ENCODE measurements at regions not wholly inside any gene's neighbourhood (a gene's known extent, or its start where the extent isn't known, plus 50 kb on each side); places are given as distances from the start of the nearest gene placed in this dataset.

DNA sequence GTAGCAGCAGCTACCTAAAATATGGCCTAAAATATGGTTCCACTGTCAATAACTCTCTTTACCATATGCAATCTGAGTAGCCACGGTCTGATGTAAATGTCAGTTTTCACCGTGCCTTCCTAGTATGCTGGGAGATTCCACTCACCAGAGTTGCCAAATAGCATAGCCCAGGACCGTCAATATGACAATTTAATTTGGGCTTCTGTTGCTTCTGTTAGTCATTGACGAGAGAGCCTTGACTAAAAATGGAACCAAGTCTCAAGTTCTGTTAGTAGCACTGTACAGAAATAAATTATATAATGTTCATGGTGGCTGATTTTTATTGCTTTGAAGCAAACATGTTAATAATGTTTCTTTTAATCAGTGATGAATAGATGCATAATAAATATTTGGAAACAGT, 348.4 kb downstream of the BCAT1 start:
- DNase-seq, result no peak

DNA sequence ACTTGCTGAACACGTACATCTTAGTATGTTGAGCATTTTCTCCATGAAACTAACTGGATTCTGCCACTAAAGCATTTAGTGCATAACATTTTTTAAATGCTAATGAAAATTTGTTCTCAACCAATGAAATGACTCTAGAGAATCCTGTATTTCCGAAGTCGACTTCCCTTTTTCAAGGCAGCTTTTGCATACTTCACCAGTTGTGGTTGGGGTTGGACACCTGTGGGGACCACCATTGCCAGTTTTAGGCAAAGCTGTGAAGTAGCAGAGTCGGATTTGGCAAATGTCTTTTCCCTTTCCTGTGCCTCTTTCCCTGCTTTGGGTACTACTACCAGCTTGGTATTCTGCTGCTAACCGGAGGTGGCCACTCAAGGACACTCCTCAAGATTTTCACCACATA, 349.2 kb downstream of the BCAT1 start:
- no peak for DNase-seq

DNA sequence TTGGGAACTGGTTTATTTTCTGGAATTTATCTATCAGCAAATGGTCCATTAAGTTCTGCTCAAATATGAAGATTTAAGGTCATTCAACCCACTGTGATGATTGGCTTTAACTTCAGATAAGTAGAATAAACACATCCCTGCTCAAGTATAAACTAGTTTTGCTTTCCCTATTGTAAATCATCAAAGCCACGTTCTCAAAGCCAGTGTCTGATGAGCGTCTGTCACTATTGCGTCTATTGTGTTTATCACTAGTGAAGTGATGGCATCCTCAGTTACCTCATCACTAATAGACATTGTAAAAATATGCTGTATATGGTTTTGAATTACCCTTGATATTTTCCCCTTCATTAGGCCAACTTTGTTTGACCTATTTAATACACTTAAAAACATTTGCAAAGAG, 351.3 kb downstream of the BCAT1 start:
- no peak for DNase-seq

DNA sequence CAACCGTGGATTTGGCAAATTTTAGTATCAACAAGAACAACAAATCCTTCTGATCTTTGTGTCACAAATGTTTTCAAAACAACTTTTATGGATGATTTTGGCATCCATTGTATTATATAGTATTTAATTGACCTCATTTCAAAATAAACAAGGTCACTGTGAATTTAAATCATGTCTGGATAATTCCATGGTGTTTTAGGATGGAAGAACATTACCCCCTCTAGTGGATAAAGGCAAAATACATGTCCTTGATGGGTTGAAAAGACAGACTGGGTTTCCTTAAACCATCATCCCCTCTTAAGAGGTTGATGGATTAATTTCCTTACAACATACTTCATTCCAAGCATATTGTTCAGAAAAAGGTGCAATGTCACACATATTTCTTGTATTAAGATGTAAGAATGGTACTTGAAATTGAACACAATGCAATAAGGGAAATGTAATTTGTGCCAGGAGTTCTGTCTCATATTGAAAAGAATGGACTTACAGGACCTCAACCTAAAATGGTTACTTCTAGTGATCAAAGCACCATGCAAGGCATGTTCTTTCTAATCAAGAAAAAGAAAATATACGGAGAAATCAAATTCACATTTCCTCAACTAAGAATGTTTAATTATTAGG, 352.0 kb downstream of the BCAT1 start:
- peak; percentile 44 for DNase-seq

GRCh38 chr12:24595652-24596235, 353.2 kb downstream of the BCAT1 start:
- DNase-seq, result no peak

GRCh38 chr12:24591715-24592440, 357.0 kb downstream of the BCAT1 start:
- DNase-seq, result no peak

DNA sequence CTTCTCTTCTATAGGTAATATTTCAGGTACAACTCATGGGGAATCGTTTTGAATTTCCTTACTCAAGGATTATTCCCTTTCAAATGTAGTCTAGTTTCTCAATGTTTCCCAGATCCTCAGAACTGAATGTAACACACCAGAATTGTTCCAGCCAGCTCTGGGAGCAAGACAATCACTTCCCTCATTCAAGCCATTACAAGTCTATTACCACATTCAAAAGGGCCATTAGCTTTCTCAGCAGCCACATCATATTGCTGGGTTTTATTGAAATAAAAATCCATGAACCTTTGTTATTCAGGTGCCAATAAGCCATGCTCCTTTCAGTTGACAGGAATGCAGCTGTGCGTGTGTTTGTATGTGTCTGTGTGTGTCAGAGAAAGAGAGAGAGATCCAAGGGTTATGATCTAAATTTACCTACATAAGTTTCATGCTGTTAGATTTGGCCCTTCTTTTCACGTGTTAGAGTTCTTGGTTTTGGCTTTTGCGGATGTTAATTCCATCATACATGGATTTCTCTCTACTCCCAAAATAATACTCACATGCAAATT, 357.7 kb downstream of the BCAT1 start:
- no peak for DNase-seq

- no peak for DNase-seq
Observed at GRCh38 chr12:24586293-24586692, 362.6 kb downstream of the BCAT1 start.

- no peak for DNase-seq
Observed at GRCh38 chr12:24584032-24584675, 364.7 kb downstream of the BCAT1 start.

DNA sequence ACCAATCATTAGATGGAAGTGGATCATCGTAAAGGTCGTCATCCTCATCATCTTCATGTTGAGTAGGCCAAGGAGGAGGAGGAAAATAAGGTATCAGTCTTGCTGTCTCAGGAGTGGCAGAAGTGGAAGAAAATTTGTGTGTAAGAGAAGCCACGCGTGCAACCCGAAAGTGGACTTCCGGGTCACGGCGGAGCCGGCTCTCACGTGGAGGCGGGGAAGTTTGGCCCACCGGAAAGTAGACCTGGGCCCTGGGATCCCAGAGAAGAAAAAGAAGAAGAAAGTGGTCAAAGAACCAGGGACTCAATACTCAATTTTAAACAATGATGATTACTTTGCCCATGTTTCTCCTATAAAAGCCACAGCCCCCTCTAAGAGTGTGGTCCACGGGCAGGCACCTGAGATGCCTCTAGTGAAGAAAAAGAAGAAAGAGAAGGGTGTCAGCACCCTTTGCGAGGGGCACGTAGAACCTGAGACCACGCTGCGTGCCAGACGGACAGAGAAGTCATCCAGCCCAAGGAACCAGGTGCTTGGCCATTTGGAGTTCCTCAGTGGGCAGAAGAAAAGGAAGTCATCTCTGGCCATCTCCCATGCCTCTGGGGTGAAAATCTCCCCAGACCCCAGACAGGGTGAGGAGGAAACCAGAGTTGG, 365.8 kb downstream of the BCAT1 start:
- no peak for DNase-seq

- no peak for DNase-seq
Observed at GRCh38 chr12:24574538-24574937, 374.4 kb downstream of the BCAT1 start.

DNA sequence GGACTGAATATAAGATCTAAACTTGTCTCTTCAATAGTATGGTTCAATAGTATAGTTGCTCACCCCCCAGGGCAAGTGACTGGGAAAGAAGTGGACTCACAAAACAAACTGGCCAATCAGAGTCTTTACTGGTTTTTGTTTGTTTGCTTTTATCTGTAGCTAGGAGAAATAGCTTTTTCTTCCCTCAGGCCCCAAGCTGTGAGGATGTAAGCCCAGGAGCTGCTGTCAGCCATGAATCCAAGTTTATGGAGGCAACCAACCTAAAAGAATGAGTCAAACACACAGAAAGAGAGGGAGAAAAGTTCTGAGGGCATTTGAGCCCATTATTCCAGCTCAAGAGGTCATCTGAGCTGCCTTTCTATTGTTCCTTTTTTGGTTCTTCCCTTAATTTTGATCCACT, 375.3 kb downstream of the BCAT1 start:
- no peak for DNase-seq

DNA sequence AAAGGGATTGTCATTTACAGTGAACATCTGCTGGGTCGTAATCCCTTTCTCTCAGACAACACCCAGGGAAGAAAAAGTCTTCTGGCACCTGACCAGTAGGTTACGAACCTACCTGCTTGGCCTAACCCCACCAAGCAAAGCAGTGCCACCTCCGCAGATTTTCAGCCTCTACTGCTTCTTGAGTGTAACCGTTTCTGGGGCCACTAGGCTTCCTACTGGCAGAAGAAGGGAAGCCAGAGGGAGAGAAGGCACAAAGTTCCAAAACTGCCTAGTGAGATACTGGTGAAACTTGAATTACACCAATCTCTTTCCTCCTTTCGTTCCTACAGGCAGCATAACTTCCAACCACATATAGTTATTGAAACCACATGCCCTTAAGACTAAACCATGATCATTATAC, 383.6 kb downstream of the BCAT1 start:
- no peak for DNase-seq

GRCh38 chr12:24562771-24563431, 386.0 kb downstream of the BCAT1 start:
- DNase-seq, result no peak

GRCh38 chr12:24561882-24562770, 386.8 kb downstream of the BCAT1 start:
- DNase-seq, result no peak

- DNase-seq, result no peak
Observed at GRCh38 chr12:24561411-24561871, 387.5 kb downstream of the BCAT1 start.

- DNase-seq, result no peak
Observed at GRCh38 chr12:24560831-24561271, 388.1 kb downstream of the BCAT1 start.

DNA sequence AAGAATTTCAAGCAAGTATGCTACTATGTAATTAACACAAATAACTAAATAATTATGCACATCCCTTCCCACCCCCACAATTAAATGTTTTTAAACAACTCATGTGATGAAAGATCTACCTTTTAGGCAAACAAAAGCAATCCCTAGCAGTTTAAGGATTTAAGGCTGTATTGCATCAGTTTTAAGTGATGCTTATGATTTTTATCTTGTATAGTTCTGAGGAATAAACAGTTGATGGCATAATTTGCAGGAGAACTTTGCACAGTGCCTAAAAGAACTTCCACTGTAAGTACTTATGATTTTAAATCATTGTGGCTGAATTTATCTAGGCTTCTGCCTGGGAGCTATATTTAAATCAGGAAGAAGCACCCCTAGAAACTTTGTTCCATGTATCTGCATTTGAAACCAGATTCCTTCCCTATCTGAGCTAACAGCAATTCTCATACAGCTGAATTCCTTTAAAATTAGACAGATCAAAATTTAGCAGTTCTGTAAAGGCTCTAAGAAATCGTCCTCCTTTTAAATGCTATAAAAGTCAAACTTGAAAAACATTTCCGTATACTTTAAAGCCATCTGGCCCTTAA, 388.6 kb downstream of the BCAT1 start:
- no peak for DNase-seq

GRCh38 chr12:24557738-24558137, 391.2 kb downstream of the BCAT1 start:
- no peak for DNase-seq

DNA sequence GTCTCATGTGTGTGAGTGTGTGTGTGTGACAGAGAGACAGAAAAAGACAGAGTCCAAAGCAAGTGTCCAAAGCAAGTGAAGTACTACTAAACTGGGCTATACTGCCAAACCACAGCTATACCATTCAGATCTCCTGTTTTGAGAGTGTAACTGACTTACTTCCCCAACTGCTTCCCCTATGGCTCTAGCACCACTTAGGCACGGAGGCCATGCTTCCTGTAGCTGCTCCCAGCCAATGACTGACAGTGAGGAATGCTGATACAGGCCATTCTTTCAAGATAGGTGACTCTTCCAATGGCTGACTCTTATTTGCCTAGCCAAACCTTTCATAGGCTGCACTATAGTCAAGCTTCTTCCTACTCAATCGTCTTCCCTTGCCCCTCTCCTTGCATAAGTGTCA, 393.2 kb downstream of the BCAT1 start:
- DNase-seq, result no peak

Measured in NCI-H1417 treated with DMSO at 0.1 percent for 48 hours (cell line).